ENCODE measurements at regions not wholly inside any gene's neighbourhood (a gene's known extent, or its start where the extent isn't known, plus 50 kb on each side); places are given as distances from the start of the nearest gene placed in this dataset.

DNA sequence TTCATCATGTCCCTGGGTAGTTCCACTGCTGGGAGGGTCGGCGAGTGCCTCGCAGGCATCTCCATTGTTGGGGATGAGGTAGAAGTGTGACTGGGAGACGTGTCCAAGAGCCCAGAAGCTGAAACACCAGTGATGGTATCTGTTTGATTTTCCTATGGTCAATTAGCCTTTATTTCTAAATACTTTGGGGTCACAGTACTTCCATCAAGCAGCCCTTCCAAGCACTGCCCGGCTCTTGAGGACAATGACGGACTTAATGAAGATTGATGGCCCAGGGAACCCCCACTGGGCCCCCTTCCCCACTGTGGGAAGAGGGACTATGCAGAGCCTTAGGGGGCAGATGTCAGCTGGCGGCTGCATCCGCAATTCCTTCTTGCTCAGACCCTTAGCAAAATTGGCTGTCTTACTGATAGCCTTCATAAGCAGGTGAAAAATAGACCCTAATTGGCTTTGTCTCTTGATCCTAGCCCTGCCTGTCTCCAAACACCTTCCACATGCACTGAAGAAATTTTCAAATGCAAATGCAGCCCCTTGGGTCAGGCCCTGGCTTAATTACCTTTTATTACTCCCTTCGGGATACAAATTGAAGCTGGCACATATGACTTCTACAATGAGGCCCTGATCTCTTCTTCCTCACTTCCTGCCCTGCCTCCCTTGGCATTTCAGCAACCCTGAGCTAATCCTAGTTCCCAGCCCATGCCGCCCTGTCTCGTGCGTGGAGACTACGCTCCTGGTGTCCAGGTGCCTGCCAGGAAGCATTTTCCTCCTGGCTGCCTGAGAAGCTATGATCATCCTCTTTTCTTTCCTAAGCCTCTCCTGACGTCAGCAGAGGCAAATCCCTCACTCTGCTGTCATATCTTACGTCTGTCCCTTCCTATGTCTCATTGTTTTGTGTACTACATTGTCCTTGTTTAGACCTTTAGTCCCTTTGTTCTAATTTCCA is 124.5 kb upstream of the GDF10 start:
- DNase-seq (ENCODE audit: low spot score) = no peak
- no peak for ATAC-seq (ENCODE audit: low FRiP score)
- TF ChIP-seq, protein P1, sequence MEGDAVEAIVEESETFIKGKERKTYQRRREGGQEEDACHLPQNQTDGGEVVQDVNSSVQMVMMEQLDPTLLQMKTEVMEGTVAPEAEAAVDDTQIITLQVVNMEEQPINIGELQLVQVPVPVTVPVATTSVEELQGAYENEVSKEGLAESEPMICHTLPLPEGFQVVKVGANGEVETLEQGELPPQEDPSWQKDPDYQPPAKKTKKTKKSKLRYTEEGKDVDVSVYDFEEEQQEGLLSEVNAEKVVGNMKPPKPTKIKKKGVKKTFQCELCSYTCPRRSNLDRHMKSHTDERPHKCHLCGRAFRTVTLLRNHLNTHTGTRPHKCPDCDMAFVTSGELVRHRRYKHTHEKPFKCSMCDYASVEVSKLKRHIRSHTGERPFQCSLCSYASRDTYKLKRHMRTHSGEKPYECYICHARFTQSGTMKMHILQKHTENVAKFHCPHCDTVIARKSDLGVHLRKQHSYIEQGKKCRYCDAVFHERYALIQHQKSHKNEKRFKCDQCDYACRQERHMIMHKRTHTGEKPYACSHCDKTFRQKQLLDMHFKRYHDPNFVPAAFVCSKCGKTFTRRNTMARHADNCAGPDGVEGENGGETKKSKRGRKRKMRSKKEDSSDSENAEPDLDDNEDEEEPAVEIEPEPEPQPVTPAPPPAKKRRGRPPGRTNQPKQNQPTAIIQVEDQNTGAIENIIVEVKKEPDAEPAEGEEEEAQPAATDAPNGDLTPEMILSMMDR (IDR thresholded peaks at IDR 0.05) = no peak

DNA sequence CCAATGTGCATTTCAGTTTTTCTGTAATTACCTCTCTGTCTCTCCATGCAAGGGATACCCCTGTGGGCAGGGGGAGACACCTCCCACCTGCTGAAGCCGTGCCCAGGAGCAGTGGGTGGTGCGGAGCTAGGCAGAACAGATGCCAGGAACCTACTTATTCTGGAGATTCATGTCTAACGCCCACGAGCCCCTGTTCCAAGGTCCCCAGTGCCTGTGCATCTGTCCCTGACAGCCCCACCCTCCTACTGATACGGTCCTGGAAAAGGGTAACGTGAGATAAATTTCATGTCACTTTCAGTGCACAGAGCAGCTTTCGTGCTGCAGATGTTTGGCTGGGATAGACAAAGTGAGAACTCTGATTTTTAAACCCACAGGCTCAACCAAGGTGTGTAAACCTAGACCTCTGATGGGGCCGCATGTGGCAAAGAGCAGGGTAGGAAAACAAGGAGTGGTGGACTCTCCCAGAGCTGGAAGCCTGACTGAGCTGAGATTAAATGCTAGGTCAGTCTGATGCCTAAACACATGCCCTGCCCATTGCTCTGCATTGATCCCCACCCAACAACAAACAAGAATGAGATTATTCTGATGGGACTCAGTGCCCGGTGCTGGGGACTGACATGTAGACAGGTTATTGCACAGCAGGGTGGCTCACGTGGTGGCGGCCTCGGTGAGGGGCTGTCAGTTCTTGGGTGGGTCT is 123.6 kb upstream of the GDF10 start:
- TF ChIP-seq, protein P1 (IDR thresholded peaks at IDR 0.05) = no peak
- ATAC-seq (ENCODE audit: low FRiP score) = no peak
- no peak for DNase-seq (ENCODE audit: low spot score)

DNA sequence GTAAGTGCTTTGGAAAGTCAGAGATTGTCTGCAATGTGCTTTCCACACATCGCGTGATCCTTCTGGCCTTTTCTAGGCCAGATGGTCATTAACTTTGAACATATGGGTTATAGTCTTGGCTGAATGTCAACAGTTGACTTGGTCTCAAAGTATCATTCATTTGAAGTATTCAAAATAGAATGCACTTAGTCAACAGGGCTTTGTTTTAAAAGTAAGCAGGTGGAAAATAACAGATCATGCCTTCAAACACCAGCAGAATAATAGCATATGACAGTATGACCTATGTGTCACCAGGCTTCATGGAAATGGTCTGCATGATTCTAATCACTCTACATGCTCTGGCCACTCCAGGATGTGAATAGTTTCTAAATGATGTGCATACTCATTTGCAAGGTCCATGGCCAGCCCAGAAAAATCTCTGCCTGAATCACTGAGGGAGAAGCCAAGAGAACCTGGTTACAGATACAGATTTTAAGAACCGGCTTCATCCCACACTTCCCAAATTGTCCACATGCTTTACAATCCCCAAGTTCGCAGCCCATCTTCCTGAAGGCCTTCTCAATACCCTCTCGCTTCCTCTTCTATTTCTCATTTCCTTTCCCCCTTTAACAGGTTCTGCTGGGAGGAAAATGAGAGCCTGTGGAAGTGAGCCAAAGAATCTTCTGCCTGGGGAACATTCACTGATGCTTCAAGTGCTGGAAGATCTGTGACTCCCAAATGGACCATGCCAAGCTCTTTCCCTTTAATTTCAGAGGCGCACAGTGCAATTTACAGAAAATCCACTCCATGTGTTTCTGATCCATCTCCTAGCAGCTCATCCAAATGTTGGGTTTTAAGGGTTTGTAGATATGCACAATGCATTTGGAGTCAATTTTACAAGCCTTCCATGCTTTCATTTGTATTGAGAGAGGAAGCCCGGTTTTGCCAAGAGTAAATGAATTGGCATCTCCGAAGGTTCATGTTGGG is 122.8 kb upstream of the GDF10 start:
- ATAC-seq (ENCODE audit: low FRiP score) = no peak
- no peak for DNase-seq (ENCODE audit: low spot score)
- TF ChIP-seq, protein P1 (IDR thresholded peaks at IDR 0.05) = no peak

DNA sequence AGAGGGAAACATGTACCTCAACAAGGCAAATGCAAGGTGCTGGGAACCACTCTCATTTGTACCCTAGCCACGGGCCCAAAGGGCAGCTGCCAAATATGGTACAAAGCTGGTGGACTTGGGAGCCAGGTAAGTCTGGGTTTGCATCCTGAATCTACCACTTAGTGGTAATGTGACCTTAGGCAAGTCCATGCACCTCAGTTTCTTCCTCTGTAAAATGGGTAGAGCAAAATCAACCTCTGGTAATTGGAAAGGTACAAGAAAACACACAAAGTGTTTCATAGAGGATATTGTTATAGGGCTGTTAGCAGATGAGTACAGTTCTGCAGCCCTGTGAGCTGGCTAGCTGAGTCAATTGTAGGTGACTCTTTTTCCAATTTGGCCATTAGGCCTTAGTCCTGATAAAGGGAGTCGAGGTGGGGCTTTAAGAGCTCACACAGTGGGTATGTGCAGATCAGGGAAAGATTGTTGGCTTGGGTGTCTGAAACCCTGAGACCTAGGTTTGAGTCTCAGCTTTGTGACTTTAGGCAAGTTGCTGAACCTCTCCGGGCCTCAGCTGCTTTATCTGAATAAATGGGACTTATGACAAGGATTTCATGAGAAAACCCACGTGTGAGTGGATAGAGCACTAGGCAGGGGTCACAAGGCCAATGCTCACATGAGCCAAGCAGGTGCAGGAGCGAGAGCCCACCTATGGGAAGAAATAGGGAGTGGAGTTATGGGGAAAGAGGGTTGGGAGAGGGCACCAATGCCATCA is 121.3 kb upstream of the GDF10 start:
- ATAC-seq (ENCODE audit: low FRiP score) (no peak), DNase-seq (ENCODE audit: low spot score) (no peak)
- TF ChIP-seq, protein P1 (IDR thresholded peaks at IDR 0.05) = no peak

DNA sequence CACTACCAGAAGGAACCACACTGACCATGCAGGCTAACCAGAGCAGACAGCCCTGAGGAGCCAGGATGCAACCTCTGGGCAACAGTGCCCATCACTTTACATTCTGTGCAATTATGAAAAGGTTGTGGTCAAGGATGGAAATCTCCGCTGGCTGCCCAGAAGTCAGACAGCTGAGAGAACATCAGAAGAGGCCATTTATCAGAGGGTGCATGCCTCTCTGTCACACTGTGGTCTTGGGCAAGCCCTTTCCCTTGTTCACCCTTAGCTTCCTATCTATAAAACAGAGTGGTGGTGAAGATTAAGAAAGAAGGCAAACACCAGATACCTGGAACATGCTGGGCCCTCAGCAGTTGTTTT is 120.7 kb upstream of the GDF10 start:
- TF ChIP-seq, protein P1 (IDR thresholded peaks at IDR 0.05) = no peak
- DNase-seq (ENCODE audit: low spot score) = no peak

More for the DNA sequence above, 120.7 kb upstream of the GDF10 start:
- ATAC-seq (ENCODE audit: low FRiP score) = no peak
